ENCODE measurements at regions not wholly inside any gene's neighbourhood (a gene's known extent, or its start where the extent isn't known, plus 50 kb on each side); places are given as distances from the start of the nearest gene placed in this dataset.

DNA sequence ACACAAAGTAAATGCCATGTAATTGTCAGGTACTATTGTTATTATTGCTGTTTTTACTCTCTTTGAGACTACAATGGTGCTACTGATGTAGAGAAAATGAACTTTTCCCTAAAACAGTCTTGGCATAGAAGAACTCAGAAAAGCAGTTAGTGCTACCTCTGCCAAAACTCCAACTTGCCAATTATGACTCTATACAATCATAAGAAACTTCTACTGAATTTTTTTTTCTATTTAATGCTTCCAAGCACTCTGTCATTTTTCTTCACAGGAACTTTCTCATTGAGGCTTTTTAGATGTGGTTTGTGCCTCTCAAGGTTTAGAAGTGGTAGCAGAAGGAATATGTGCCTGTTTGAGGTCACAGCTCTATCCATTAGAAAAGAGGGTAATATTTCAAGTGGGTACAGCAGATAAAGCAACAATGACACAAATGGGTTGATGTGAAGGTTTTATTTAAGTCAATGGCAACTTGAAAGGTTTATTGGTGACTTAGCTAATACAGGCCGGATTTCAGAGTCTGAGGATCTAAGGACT, 64.0 kb upstream of the FERD3L start:
- no peak for DNase-seq (ENCODE audit: low spot score)

- no peak for DNase-seq (ENCODE audit: low spot score)
These were observed 61.5 kb upstream of the FERD3L start for GRCh38 chr7:19206721-19207120.

- no peak for DNase-seq (ENCODE audit: low spot score)
These were observed 58.5 kb upstream of the FERD3L start for GRCh38 chr7:19203686-19204085.

DNA sequence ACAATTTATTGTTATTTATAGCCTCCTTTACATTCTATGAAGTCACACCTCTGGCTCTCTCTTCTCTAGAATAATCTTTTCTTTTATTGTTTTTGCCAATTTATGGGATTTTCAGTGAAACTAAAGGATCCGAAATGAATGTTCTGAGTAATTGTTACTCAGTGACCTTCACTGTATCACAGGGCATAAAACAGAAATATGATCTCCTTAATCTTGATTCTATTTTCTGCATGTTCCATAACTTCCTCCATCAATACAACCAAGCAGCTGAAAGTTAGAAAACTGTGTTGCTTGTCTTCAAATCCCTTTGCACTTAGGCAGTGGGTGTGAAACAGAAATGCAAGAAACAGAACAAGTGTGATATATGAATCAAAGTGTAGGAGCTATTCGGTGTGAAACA, 57.4 kb upstream of the FERD3L start:
- no peak for DNase-seq (ENCODE audit: low spot score)

Data from kidney capillary endothelial cell (primary cell).